ENCODE measurements at regions not wholly inside any gene's neighbourhood (a gene's known extent, or its start where the extent isn't known, plus 50 kb on each side); places are given as distances from the start of the nearest gene placed in this dataset.

DNA sequence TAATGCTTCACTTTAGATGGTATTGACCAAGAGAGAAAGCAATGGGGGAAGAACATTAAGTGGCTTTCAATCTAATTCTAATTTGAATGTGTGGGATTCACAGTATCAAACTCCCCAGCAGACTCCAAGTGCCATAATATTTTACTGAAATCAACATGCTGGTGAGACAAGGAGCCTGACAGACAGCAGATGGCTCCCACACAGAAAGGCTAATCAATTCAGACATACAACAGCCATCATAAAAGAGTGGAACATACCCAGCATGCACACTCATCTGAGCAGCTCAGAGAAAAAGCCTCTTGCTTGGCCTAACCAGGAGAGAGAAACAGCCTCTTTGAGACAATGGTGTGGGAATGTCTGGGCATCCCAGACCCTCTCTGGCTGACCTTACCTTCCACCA is 186.5 kb upstream of the SKOR2 start:
- no peak for TF ChIP-seq POLR2AphosphoS5 (IDR thresholded peaks at IDR 0.05; ENCODE audit: low read depth, low read length)
- TF ChIP-seq POLR2A (IDR thresholded peaks at IDR 0.05; ENCODE audit: low read depth, low read length) = no peak
- no peak for TF ChIP-seq TAF1 (IDR thresholded peaks at IDR 0.05; ENCODE audit: low read depth, low read length)
- no peak for TF ChIP-seq PAX5 (IDR thresholded peaks at IDR 0.05; ENCODE audit: insufficient read depth, low read length, severe bottlenecking)
- TF ChIP-seq SPI1 (IDR thresholded peaks at IDR 0.05; ENCODE audit: low read depth, low read length) = no peak
- TF ChIP-seq POU2F2 (IDR thresholded peaks at IDR 0.05; ENCODE audit: low read depth, low read length) = no peak

All from GM12891 (cell line).